GM23338 (cell line): ENCODE measurements at regions not wholly inside any gene's neighbourhood (a gene's known extent, or its start where the extent isn't known, plus 50 kb on each side); places are given as distances from the start of the nearest gene placed in this dataset.

Experiments
- ATAC-seq: fragments of 200-7000 bp; cut with Tn5 transposase; 3 replicates; pipeline ENCODE4 v1.9.1; 2020
- DNase-seq: peaks from one replicate; pipeline ENCODE4 v3.0.0-alpha.2; 2015; ENCODE audit warnings: low spot score
- H2AFZ ChIP-seq: fragments of 200-600 bp; sonication (generic); 2 replicates; pipeline ENCODE4 v1.8.0; 2016; ENCODE audit warnings: antibody characterized with exemption, mild to moderate bottlenecking, moderate library complexity
- H3F3A ChIP-seq: fragments of 200-600 bp; sonication (generic); replicated peaks from 2 replicates; pipeline ENCODE4 v1.8.0; 2017; ENCODE audit warnings: antibody characterized with exemption, mixed run types, low read depth
- H3K27ac ChIP-seq: fragments of 200-600 bp; sonication (generic); 2 replicates; pipeline ENCODE4 v1.6.1; 2016; ENCODE audit warnings: low read depth
- H3K27me3 ChIP-seq: fragments of 200-600 bp; sonication (generic); 2 replicates; pipeline ENCODE4 v1.8.0; 2016; ENCODE audit warnings: mild to moderate bottlenecking, mixed run types, moderate library complexity; ENCODE audit not compliant: insufficient read depth
- H3K36me3 ChIP-seq: fragments of 200-600 bp; sonication (generic); 2 replicates; pipeline ENCODE4 v1.8.0; 2016; ENCODE audit warnings: mild to moderate bottlenecking; ENCODE audit not compliant: insufficient read depth
- H3K4me1 ChIP-seq: fragments of 200-600 bp; sonication (generic); 2 replicates; pipeline ENCODE4 v1.8.0; 2016; ENCODE audit warnings: mild to moderate bottlenecking, moderate library complexity; ENCODE audit not compliant: insufficient read depth
- H3K4me2 ChIP-seq: fragments of 200-600 bp; sonication (generic); 2 replicates; pipeline ENCODE4 v1.7.1; 2017; ENCODE audit warnings: mixed run types
- H3K4me3 ChIP-seq: fragments of 200-600 bp; sonication (generic); 2 replicates; pipeline ENCODE4 v1.6.1; 2016; ENCODE audit warnings: mixed run types
- H3K79me2 ChIP-seq: fragments of 200-600 bp; sonication (generic); replicated peaks from 2 replicates; pipeline ENCODE4 v1.8.0; 2017; ENCODE audit warnings: mild to moderate bottlenecking; ENCODE audit not compliant: insufficient read depth
- H3K9me2 ChIP-seq: fragments of 200-600 bp; sonication (generic); 2 replicates; pipeline ENCODE4 v1.8.0; 2017; ENCODE audit not compliant: insufficient read depth
- H4K20me1 ChIP-seq: fragments of 200-600 bp; sonication (generic); replicated peaks from 2 replicates; pipeline ENCODE4 v1.8.0; 2017; ENCODE audit warnings: mild to moderate bottlenecking; ENCODE audit not compliant: insufficient read depth
- H3K27ac Mint-ChIP-seq: 2 replicates; pipeline ENCODE4 v1.8.0; 2020; ENCODE audit warnings: inconsistent platforms, mild to moderate bottlenecking, moderate library complexity, mixed read lengths
- H3K27me3 Mint-ChIP-seq: 3 replicates; pipeline ENCODE4 v1.8.0; 2022; ENCODE audit warnings: low read depth, mild to moderate bottlenecking, moderate library complexity, mixed read lengths, inconsistent platforms; ENCODE audit not compliant: insufficient read depth, poor library complexity
- H3K36me3 Mint-ChIP-seq: 3 replicates; pipeline ENCODE4 v1.8.0; 2021; ENCODE audit warnings: low read depth, mild to moderate bottlenecking, inconsistent platforms, moderate library complexity, mixed read lengths
- H3K4me1 Mint-ChIP-seq: 3 replicates; pipeline ENCODE4 v1.8.0; 2020; ENCODE audit warnings: mild to moderate bottlenecking, inconsistent platforms, mixed read lengths
- H3K4me3 Mint-ChIP-seq: 3 replicates; pipeline ENCODE4 v1.8.0; 2021; ENCODE audit warnings: moderate library complexity, mild to moderate bottlenecking, inconsistent platforms, mixed read lengths
- H3K9me3 Mint-ChIP-seq: 3 replicates; pipeline ENCODE4 v1.8.0; 2020; ENCODE audit warnings: moderate library complexity, mild to moderate bottlenecking, inconsistent platforms, mixed read lengths
- EZH2 ChIP-seq: fragments of 200-600 bp; sonication (generic); IDR thresholded peaks from one replicate; pipeline ENCODE4 v1.8.0; 2017; ENCODE audit warnings: antibody characterized with exemption, mild to moderate bottlenecking, low read depth; ENCODE audit not compliant: unreplicated experiment
- EZH2phosphoT487 ChIP-seq: fragments of 200-600 bp; sonication (generic); IDR thresholded peaks from one replicate; pipeline ENCODE4 v1.8.1; 2018; ENCODE audit warnings: antibody characterized with exemption; ENCODE audit not compliant: unreplicated experiment
- JUNB ChIP-seq: IDR thresholded peaks from one replicate; pipeline ENCODE4 v1.6.1; 2016; ENCODE audit warnings: antibody characterized with exemption; ENCODE audit not compliant: unreplicated experiment
- NANOG ChIP-seq: IDR thresholded peaks from 2 replicates; pipeline ENCODE4 v1.6.1; 2016; ENCODE audit warnings: antibody characterized with exemption, borderline replicate concordance
- REST ChIP-seq: IDR thresholded peaks from one replicate; pipeline ENCODE4 v1.6.1; 2018; ENCODE audit warnings: antibody characterized with exemption; ENCODE audit not compliant: unreplicated experiment
- STAT1 ChIP-seq: IDR thresholded peaks from one replicate; pipeline ENCODE4 v1.6.1; 2016; ENCODE audit warnings: antibody characterized with exemption; ENCODE audit not compliant: unreplicated experiment
- ZNF331 ChIP-seq: fragments of 250-450 bp; sonication (Bioruptor Pico); IDR thresholded peaks from 2 replicates; pipeline ENCODE4 v1.5.0; 2020; ENCODE audit warnings: low read depth, mild to moderate bottlenecking, moderate library complexity
- ZNF462 ChIP-seq: fragments of 250-450 bp; sonication (Bioruptor Pico); IDR thresholded peaks from 2 replicates; pipeline ENCODE4 v1.5.0; 2020; ENCODE audit warnings: mild to moderate bottlenecking, moderate library complexity
- TF ChIP-seq, protein P1 (sequence below): IDR thresholded peaks from 2 replicates; pipeline ENCODE4 v1.6.1; 2016; ENCODE audit warnings: antibody characterized with exemption

DNA sequence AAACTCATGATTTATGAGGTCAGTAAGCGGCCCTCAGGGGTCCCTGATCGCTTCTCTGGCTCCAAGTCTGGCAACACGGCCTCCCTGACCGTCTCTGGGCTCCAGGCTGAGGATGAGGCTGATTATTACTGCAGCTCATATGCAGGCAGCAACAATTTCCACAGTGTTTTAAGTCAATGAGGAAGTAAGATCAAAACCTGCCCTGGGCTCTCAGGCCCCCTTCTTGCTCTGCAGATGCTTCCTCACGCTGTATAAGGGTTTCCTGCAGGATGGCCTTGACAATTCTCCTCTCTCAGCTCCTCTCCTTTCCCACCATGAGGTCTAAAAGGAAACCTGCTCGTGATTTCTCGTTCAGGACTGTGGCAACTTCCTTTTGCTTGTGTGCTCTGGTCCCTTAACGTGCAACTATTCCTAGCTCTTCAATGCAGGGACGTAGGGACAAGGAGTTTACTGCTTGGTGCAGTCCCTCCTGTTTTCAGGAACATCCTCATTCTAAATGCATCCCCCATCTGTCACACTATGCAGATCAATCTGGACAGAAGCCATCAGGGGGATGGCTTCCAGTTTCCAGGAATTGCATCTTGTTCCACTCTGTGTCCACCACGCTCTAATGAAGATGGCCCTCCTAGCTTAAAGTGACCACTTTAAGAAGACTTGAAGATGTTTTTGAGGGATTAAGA lies 64.3 kb upstream of the IGLL5 start:
- TF ChIP-seq STAT1 (no peak), EZH2 (no peak)
- Mint-ChIP-seq H3K9me3 (no peaks in the 10 kb centered on the region), H3K27me3 (peaks cover 37% of the 10 kb centered on the region), H3K36me3 (no peaks in the 10 kb centered on the region), H3K27ac (no peak overlapping the region), H3K4me1 (peaks cover 3% of the 10 kb centered on the region; the same call in 1 of the 3 replicates), H3K4me3 (no peak overlapping the region)
- Histone ChIP-seq H3K9me2 (no peaks in the 10 kb centered on the region), H4K20me1 (no peaks in the 10 kb centered on the region), H3K27me3 (peaks cover 95% of the 10 kb centered on the region), H3F3A (no peaks in the 10 kb centered on the region), H3K4me2 (no peak overlapping the region), H3K27ac (no peak overlapping the region), H3K36me3 (no peaks in the 10 kb centered on the region), H3K4me3 (no peak overlapping the region), H3K79me2 (no peaks in the 10 kb centered on the region), H2AFZ (no peak overlapping the region), H3K4me1 (no peaks in the 10 kb centered on the region)
- ATAC-seq: no peak
- DNase-seq: no peak

- H3K4me3 Mint-ChIP-seq: no peak overlapping the region
- no peaks in the 10 kb centered on the region for H3K36me3 ChIP-seq
- peaks cover 93% of the 10 kb centered on the region for H3K27me3 ChIP-seq
- no peak overlapping the region for H3K27ac Mint-ChIP-seq
- peaks cover 34% of the 10 kb centered on the region for H3K27me3 Mint-ChIP-seq
- no peak overlapping the region for H3K4me3 ChIP-seq
- H4K20me1 ChIP-seq: no peaks in the 10 kb centered on the region
- H3K4me1 Mint-ChIP-seq: no peaks in the 10 kb centered on the region
- H3K4me2 ChIP-seq: no peak overlapping the region
- H3K36me3 Mint-ChIP-seq: no peaks in the 10 kb centered on the region
- ATAC-seq (no peak), DNase-seq (no peak)
- no peaks in the 10 kb centered on the region for H3K9me3 Mint-ChIP-seq
- H2AFZ ChIP-seq: no peak overlapping the region
- no peaks in the 10 kb centered on the region for H3K4me1 ChIP-seq
- H3K27ac ChIP-seq: no peak overlapping the region
- H3K9me2 ChIP-seq: no peaks in the 10 kb centered on the region
- no peaks in the 10 kb centered on the region for H3K79me2 ChIP-seq
- H3F3A ChIP-seq: no peaks in the 10 kb centered on the region
- no peak for TF ChIP-seq NANOG
- TF ChIP-seq STAT1: no peak
- TF ChIP-seq EZH2phosphoT487: no peak
- no peak for TF ChIP-seq EZH2
- TF ChIP-seq REST: no peak
- TF ChIP-seq JUNB: no peak
- TF ChIP-seq ZNF331 (CRISPR knock-in tag): no peak
- TF ChIP-seq ZNF462 (CRISPR knock-in tag): no peak
- TF ChIP-seq, protein P1, sequence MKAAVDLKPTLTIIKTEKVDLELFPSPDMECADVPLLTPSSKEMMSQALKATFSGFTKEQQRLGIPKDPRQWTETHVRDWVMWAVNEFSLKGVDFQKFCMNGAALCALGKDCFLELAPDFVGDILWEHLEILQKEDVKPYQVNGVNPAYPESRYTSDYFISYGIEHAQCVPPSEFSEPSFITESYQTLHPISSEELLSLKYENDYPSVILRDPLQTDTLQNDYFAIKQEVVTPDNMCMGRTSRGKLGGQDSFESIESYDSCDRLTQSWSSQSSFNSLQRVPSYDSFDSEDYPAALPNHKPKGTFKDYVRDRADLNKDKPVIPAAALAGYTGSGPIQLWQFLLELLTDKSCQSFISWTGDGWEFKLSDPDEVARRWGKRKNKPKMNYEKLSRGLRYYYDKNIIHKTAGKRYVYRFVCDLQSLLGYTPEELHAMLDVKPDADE: no peak
Observed at GRCh38 chr22:22824340-22825212, 63.0 kb upstream of the IGLL5 start.
